A673 (cell line): ENCODE measurements at regions not wholly inside any gene's neighbourhood (a gene's known extent, or its start where the extent isn't known, plus 50 kb on each side); places are given as distances from the start of the nearest gene placed in this dataset.
A peak's percentile ranks its signal among the peaks of the same experiment; 100 is the strongest.

Experiments used
- BruUV-seq: library from RNA; stranded (reverse); fragments of 400-500 nt; replicated peaks from 2 replicates; lab custom pipeline; 2021; lab: Mats Ljungman, UMichigan
- CTCF ChIA-PET: fragments of 300-600 bp; sonication (Branson Sonifier 250); formaldehyde crosslinking; loops from one replicate; lab custom pipeline; 2022; ENCODE audit warnings: antibody characterized with exemption; lab: Charles Lee
- POLR2A ChIA-PET: fragments of 300-600 bp; sonication (Branson Sonifier 250); formaldehyde crosslinking; loops from one replicate; lab custom pipeline; 2022; ENCODE audit warnings: antibody characterized with exemption; ENCODE audit not compliant: low non-redundant PET; lab: Charles Lee
- DNase-seq: peaks from one replicate; pipeline ENCODE4 v3.0.0-alpha.2; 2015; ENCODE audit warnings: low spot score
- H3K27ac ChIP-seq: fragments of 200-600 bp; sonication (generic); 2 replicates; pipeline ENCODE4 v1.5.1; 2016; ENCODE audit warnings: mixed run types, low read depth, mild to moderate bottlenecking, mixed read lengths, antibody characterized with exemption, low read length; ENCODE audit not compliant: poor library complexity, severe bottlenecking
- H3K27me3 ChIP-seq: fragments of 200-600 bp; sonication (generic); replicated peaks from 2 replicates; pipeline ENCODE4 v1.6.1; 2017; ENCODE audit warnings: mixed run types, low read depth, mild to moderate bottlenecking, mixed read lengths, antibody characterized with exemption, low read length; ENCODE audit not compliant: insufficient read depth, poor library complexity
- H3K36me3 ChIP-seq: fragments of 200-600 bp; sonication (generic); 2 replicates; pipeline ENCODE4 v1.6.1; 2016; ENCODE audit warnings: mixed run types, mild to moderate bottlenecking, mixed read lengths, antibody characterized with exemption, low read length; ENCODE audit not compliant: insufficient read depth, poor library complexity, severe bottlenecking
- H3K4me1 ChIP-seq: fragments of 200-600 bp; sonication (generic); 2 replicates; pipeline ENCODE4 v1.6.1; 2017; ENCODE audit warnings: mixed run types, mild to moderate bottlenecking, mixed read lengths, antibody characterized with exemption, low read length; ENCODE audit not compliant: insufficient read depth, poor library complexity, severe bottlenecking
- H3K4me3 ChIP-seq: fragments of 200-600 bp; sonication (generic); 2 replicates; pipeline ENCODE4 v1.5.1; 2016; ENCODE audit warnings: low read depth, mixed run types, mild to moderate bottlenecking, mixed read lengths, low read length; ENCODE audit not compliant: poor library complexity, severe bottlenecking
- H3K9me3 ChIP-seq: fragments of 200-600 bp; sonication (generic); 2 replicates; pipeline ENCODE4 v1.6.1; 2016; ENCODE audit warnings: mixed run types, low read depth, mild to moderate bottlenecking, mixed read lengths, antibody characterized with exemption, low read length; ENCODE audit not compliant: poor library complexity, severe bottlenecking
- CTCF ChIP-seq: fragments of 300-800, 200-600 bp; sonication (generic); conservative IDR thresholded peaks from 2 replicates; pipeline ENCODE4 v1.5.1; 2017; ENCODE audit warnings: low read depth, mild to moderate bottlenecking, antibody characterized with exemption, low read length, moderate library complexity, mixed read lengths
- EZH2 ChIP-seq: fragments of 200-600 bp; sonication (generic); IDR thresholded peaks from 2 replicates; pipeline ENCODE4 v1.6.1; 2017; ENCODE audit warnings: borderline replicate concordance, low read depth, mild to moderate bottlenecking, mixed read lengths, antibody characterized with exemption, low read length; ENCODE audit not compliant: poor library complexity, severe bottlenecking
- intact Hi-C: fragments of 100-400 bp; cut with micrococcal nuclease; formaldehyde crosslinking; loops from one replicate; pipeline ENCODE4 v1.10.0; 2022; ENCODE audit not compliant: unreplicated experiment

GRCh38 chr17:54482843-54483242 lies 417.8 kb upstream of the TOM1L1 start:
- Histone ChIP-seq H3K9me3 (no peaks in the 10 kb centered on the region), H3K4me3 (no peak overlapping the region), H3K4me1 (no peaks in the 10 kb centered on the region), H3K27me3 (no peaks in the 10 kb centered on the region), H3K27ac (no peak overlapping the region), H3K36me3 (no peaks in the 10 kb centered on the region)
- BruUV-seq = no TSS peak
- ChIA-PET CTCF (no interaction called here), POLR2A (no interaction called here)
- intact Hi-C loops = no loop called here
- TF ChIP-seq EZH2 = no peak
- no peak for TF ChIP-seq CTCF
- DNase-seq = no peak

- intact Hi-C loops = no loop called here
- H3K4me1 ChIP-seq = peaks cover 58% of the 10 kb centered on the region
- no peaks in the 10 kb centered on the region for H3K27me3 ChIP-seq
- ChIA-PET POLR2A (no interaction called here), CTCF (no interaction called here)
- TF ChIP-seq EZH2 (no peak), CTCF (no peak)
- H3K27ac ChIP-seq = peak overlapping the region; percentile 73
- H3K9me3 ChIP-seq = no peaks in the 10 kb centered on the region
- no peak overlapping the region for H3K4me3 ChIP-seq
- no TSS peak for BruUV-seq
- peak; percentile 82 for DNase-seq
- H3K36me3 ChIP-seq = no peaks in the 10 kb centered on the region
Measured at GRCh38 chr17:54493691-54494090, 407.0 kb upstream of the TOM1L1 start.

- no TSS peak for BruUV-seq
- TF ChIP-seq CTCF (no peak), EZH2 (no peak)
Measured at GRCh38 chr17:54494721-54495715, 405.6 kb upstream of the TOM1L1 start.

More at GRCh38 chr17:54494721-54495715, 405.6 kb upstream of the TOM1L1 start:
- Histone ChIP-seq H3K4me3 (no peak overlapping the region), H3K27me3 (no peaks in the 10 kb centered on the region), H3K27ac (peak overlapping the region; percentile 73), H3K9me3 (no peaks in the 10 kb centered on the region), H3K4me1 (peaks cover 54% of the 10 kb centered on the region), H3K36me3 (no peaks in the 10 kb centered on the region)
- CTCF ChIA-PET = no interaction called here
- intact Hi-C loops = no loop called here
- peak; percentile 90 for DNase-seq
- POLR2A ChIA-PET = no interaction called here
